M059J (cell line): ENCODE measurements at regions not wholly inside any gene's neighbourhood (a gene's known extent, or its start where the extent isn't known, plus 50 kb on each side); places are given as distances from the start of the nearest gene placed in this dataset.
"Not testable (repeated sequence)": the region's sequence is repeated elsewhere in the genome, so short reads cannot be mapped to it uniquely, and the experiment has no call there.

ENCODE experiments used
- DNase-seq: peaks from one replicate; pipeline ENCODE4 v3.0.0-alpha.2; 2012; ENCODE audit warnings: low read depth

DNA sequence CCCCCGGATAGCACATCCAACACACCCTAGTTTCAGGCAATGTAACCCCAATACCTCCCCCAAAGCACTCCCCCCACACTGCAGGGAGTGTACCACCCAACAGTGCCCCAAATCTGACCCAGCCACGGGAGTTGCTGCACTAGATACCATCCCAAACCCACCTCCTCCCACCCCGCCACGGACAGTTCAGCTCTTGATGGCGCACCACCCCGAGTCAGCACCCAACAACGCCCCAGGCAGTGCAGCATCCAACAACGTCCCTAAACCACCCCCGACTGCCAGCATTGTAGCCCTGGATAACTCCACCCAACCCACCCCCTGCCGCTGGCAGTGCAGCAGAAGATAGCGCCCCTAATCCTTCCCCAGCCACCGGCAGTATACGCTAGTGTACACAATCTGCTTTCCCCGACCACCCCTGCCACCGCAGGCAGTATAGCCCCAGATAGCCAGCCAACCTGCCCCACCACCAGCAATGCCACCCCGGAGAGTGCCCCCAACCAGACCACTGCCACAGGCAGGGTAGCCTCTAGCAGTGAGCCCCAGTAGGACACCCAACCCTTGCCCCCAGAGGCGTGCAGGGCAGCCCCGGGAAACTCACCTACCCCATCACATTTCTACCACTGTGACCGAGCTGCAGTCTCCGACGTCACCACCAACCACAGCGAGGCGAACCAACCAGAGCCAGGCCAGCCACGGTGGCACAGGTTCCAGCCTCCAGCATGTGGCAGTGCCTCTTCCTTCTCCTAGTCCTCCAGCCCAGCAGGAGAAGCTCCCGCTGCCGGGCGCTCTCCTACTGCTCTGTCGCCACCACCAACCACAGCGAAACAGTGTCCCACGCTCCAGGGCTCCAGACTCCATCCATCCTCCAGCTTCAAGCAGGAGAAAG is 178.1 kb downstream of the POTEB3 start:
- DNase-seq: no peak

DNA sequence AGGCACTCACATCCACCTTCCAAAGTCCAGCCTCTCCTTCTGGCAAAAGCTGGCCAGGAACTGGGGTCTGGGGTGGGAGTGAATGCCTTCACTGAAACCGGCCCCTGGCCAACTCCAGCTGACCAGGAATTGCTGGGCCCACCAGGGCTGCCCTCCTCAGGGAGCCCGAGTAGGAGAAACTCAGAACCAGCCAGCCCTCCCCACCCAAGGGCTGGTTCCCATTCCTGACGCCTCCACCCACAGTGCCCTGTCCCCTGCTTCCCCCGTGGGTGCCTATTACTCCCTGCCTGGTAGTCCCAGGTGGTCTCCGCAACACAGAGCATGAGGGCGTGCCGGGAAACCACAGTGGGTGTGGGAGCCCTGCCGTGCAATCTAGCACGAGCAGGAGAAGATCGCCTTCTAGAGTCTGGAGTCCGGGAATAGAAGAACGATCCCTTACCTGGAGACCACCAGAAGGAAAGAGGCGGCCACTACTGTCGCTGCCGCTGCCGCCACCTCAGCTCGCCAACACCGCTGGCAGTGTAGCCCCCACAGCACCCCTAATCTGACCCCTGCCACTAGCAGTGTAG is 178.8 kb downstream of the POTEB3 start:
- DNase-seq: no peak

DNA sequence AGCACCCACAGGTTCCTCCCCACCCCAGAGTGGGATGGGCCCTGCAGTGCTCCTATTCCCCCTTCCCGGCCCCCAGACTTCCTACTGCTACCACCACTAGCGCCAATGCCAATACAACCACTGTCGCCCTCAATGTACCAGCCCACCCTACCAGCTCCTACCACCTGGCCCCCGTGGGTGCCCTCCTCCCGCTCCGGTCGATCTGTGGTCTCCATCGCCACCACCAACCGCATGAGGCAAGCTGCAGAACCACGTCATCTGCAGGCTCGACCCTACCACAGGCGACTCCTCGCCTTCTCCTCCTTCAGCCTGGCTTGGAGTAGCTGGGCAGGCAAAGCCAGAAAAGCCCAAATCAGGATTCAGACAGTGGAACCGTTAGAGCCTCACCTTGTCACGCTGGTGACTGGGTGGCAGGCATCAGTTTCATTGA is 179.3 kb downstream of the POTEB3 start:
- DNase-seq: no peak

DNA sequence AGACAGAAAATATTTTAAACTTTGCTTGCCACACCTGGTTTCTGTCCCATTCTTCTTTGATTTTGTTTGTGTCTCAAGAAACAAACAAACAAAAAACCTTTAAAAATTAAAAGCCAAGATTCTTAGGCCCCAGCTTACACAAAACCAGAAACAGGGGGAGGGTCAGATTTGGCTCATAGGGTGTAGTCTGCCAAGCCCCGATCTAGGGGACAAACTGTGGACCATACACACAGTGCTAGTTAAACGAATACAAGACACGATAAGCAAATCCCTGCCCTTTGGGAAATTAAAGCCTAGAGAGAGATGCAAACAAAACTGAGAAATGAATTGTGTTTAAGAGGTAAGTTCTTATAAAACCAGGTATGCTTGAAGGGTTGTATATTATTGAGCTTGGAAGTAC is 181.7 kb downstream of the POTEB3 start:
- not testable (repeated sequence) for DNase-seq

DNA sequence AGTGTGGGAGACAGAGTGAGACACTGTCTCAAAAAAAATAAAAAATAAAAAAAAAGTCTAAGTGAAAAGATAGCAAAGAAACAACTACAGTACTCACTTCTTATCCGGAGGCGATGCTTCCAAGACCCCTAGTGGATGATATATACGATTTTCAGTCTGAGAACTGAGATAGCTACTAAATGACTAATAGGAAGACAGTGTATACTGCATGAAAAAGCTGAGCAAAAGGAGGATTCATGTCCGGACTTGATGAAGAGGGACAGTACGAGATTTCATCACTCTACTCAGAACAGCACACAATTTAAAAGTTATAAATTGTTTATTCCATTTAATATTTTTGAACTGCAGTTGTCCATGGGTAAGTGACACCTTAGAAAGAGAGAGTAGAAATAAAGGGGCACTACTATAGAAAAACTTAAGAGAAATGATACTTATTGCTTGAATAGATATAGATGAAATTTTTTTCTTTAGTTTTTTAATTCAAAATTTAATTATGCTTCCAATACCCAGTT is 190.7 kb downstream of the POTEB3 start:
- DNase-seq: not testable (repeated sequence)
